Keratinocyte (primary cell): ENCODE measurements at regions not wholly inside any gene's neighbourhood (a gene's known extent, or its start where the extent isn't known, plus 50 kb on each side); places are given as distances from the start of the nearest gene placed in this dataset.

Experiments
- DNase-seq: peaks from one replicate; pipeline ENCODE4 v3.0.0-alpha.2; 2011; ENCODE audit warnings: low read depth, missing footprints, low spot score
- FAIRE-seq: peaks from 2 replicates; lab custom pipeline; 2011; peaks lifted over from hg19 to GRCh38; lab: Jason Lieb, UNC
- H2AFZ ChIP-seq: 2 replicates; pipeline ENCODE4 v1.6.0; 2012; ENCODE audit warnings: low read length, control low read depth, inconsistent platforms; ENCODE audit not compliant: control insufficient read depth
- H3K27ac ChIP-seq: 2 replicates; pipeline ENCODE4 v1.5.1; 2011; ENCODE audit warnings: low read length; ENCODE audit not compliant: control insufficient read depth, insufficient read depth
- H3K27me3 ChIP-seq: 3 replicates; pipeline ENCODE4 v1.6.0; 2011; ENCODE audit warnings: low read length; ENCODE audit not compliant: control insufficient read depth, insufficient read depth; ENCODE audit errors: extremely low read depth
- H3K36me3 ChIP-seq, 2 experiments: 2 replicates in 1 of 2; 3 replicates in 1 of 2; pipeline ENCODE4 v1.5.1; 2011; ENCODE audit warnings: low read length in 2 of 2, mild to moderate bottlenecking in 1 of 2; ENCODE audit not compliant: control insufficient read depth in 2 of 2, insufficient read depth in 2 of 2; ENCODE audit errors: extremely low read depth in 1 of 2
- H3K4me1 ChIP-seq: 3 replicates; pipeline ENCODE4 v1.5.1; 2011; ENCODE audit warnings: low read length; ENCODE audit not compliant: control insufficient read depth, insufficient read depth; ENCODE audit errors: extremely low read depth
- H3K4me2 ChIP-seq: 3 replicates; pipeline ENCODE4 v1.6.0; 2011; ENCODE audit warnings: low read depth, low read length; ENCODE audit not compliant: control insufficient read depth, insufficient read depth; ENCODE audit errors: extremely low read depth
- H3K4me3 ChIP-seq, 3 experiments: fragments of 200-600 bp in 1 of 3; sonication (generic) in 1 of 3; 2 replicates in 2 of 3; 3 replicates in 1 of 3; pipeline ENCODE4 v1.5.1; 2011 to 2016; ENCODE audit warnings: low read length in 3 of 3, mild to moderate bottlenecking in 3 of 3, control low read depth in 2 of 3, inconsistent platforms in 1 of 3, low read depth in 1 of 3, mixed read lengths in 1 of 3, mixed run types in 1 of 3, moderate library complexity in 1 of 3; ENCODE audit not compliant: control insufficient read depth in 2 of 3, insufficient read depth in 2 of 3; ENCODE audit errors: extremely low read depth in 1 of 3
- H3K79me2 ChIP-seq: 2 replicates; pipeline ENCODE4 v1.6.0; 2012; ENCODE audit warnings: low read length; ENCODE audit not compliant: control insufficient read depth, insufficient read depth
- H3K9ac ChIP-seq: 3 replicates; pipeline ENCODE4 v1.6.0; 2011; ENCODE audit warnings: low read length; ENCODE audit not compliant: control insufficient read depth, insufficient read depth; ENCODE audit errors: extremely low read depth
- H3K9me1 ChIP-seq: 3 replicates; pipeline ENCODE4 v1.6.0; 2011; ENCODE audit warnings: low read length; ENCODE audit not compliant: control insufficient read depth, insufficient read depth; ENCODE audit errors: extremely low read depth
- H3K9me3 ChIP-seq: 2 replicates; pipeline ENCODE4 v1.5.1; 2012; ENCODE audit warnings: low read depth, low read length; ENCODE audit not compliant: control insufficient read depth
- H4K20me1 ChIP-seq: 3 replicates; pipeline ENCODE4 v1.6.0; 2011; ENCODE audit warnings: low read length; ENCODE audit not compliant: control insufficient read depth, insufficient read depth; ENCODE audit errors: extremely low read depth
- CTCF ChIP-seq, 3 experiments: IDR thresholded peaks in 1 of 3; conservative IDR thresholded peaks in 1 of 3; optimal IDR thresholded peaks in 1 of 3; 2 replicates in 2 of 3; 3 replicates in 1 of 3; pipeline versions ENCODE3 to v1.5.1; 2011; ENCODE audit warnings: low read length in 3 of 3, mild to moderate bottlenecking in 3 of 3, moderate library complexity in 2 of 3, control low read depth in 1 of 3, inconsistent platforms in 1 of 3; ENCODE audit not compliant: insufficient read depth in 2 of 3; ENCODE audit errors: extremely low read depth in 1 of 3
- EZH2 ChIP-seq: IDR thresholded peaks from one replicate; pipeline ENCODE4 v1.6.1; 2012; ENCODE audit warnings: inconsistent platforms, mild to moderate bottlenecking, low read length, moderate library complexity
- dilution Hi-C: fragments of 300-500 bp; cut with MboI; formaldehyde crosslinking; loops from one replicate; pipeline ENCODE4 v1.7.0; 2020; ENCODE audit warnings: low sequenced_read_pairs; ENCODE audit not compliant: extremely low pct_ligation_motif_present

GRCh38 chr14:97210202-97210601 lies 413.0 kb downstream of the VRK1 start:
- Histone ChIP-seq H3K36me3 (no peaks in the 10 kb centered on the region), H2AFZ (no peak overlapping the region), H3K9me1 (no peaks in the 10 kb centered on the region), H3K4me3 (no peak overlapping the region), H4K20me1 (no peaks in the 10 kb centered on the region), H3K9ac (no peak overlapping the region), H3K4me2 (no peak overlapping the region), H3K4me1 (no peaks in the 10 kb centered on the region), H3K9me3 (no peaks in the 10 kb centered on the region), H3K79me2 (no peaks in the 10 kb centered on the region), H3K27ac (no peak overlapping the region), H3K27me3 (peaks cover 27% of the 10 kb centered on the region)
- dilution Hi-C loops, result no loop called here
- DNase-seq (no peak), FAIRE-seq (no peak)
- TF ChIP-seq EZH2, result no peak

- Histone ChIP-seq H3K27ac (no peak overlapping the region), H4K20me1 (no peaks in the 10 kb centered on the region), H3K79me2 (no peaks in the 10 kb centered on the region), H3K9ac (no peak overlapping the region), H3K27me3 (peaks cover 35% of the 10 kb centered on the region), H2AFZ (no peak overlapping the region), H3K4me3 (no peak overlapping the region), H3K9me3 (no peaks in the 10 kb centered on the region), H3K4me2 (no peak overlapping the region), H3K4me1 (no peaks in the 10 kb centered on the region), H3K9me1 (no peaks in the 10 kb centered on the region), H3K36me3 (no peaks in the 10 kb centered on the region)
- DNase-seq (no peak), FAIRE-seq (no peak)
- dilution Hi-C loops, result no loop called here
- no peak for TF ChIP-seq CTCF (optimal IDR thresholded peaks at IDR 0.05 in 1 of 3, IDR thresholded peaks at IDR 0.05 in 1 of 3, conservative IDR thresholded peaks at IDR 0.05 in 1 of 3; ENCODE audit: extremely low read depth in 1 of 3, insufficient read depth in 2 of 3, low read length in 3 of 3)
- no peak for TF ChIP-seq EZH2
These were observed 415.2 kb downstream of the VRK1 start for GRCh38 chr14:97212399-97212798.

DNA sequence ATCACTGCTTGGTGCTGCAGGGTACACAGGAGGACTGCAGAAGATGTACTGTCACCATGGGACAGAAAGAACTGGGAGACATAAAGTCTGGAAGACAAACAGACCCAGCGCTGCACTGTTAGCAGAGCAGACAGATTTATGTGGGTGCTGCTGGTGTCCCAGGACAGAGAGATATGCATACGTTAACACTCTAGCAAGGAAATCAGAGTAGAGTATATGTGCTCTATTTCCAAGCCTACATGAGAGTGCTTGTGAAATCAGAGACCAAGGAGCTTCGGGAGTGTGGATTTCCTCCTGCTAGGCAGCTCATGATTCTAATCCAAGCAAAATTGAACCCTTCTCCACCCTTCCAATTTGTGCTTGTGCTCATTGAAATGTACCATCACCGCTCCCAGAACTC lies 416.5 kb downstream of the VRK1 start:
- no peaks in the 10 kb centered on the region for H3K79me2 ChIP-seq
- no peak for FAIRE-seq
- H3K9me3 ChIP-seq, result no peaks in the 10 kb centered on the region
- no peak overlapping the region for H2AFZ ChIP-seq
- H3K27ac ChIP-seq, result no peak overlapping the region
- H3K4me3 ChIP-seq, result no peak overlapping the region
- no peaks in the 10 kb centered on the region for H3K4me1 ChIP-seq
- H4K20me1 ChIP-seq, result no peaks in the 10 kb centered on the region
- H3K27me3 ChIP-seq, result peaks cover 48% of the 10 kb centered on the region
- H3K9me1 ChIP-seq, result no peaks in the 10 kb centered on the region
- no peaks in the 10 kb centered on the region for H3K36me3 ChIP-seq
- H3K4me2 ChIP-seq, result no peak overlapping the region
- no peak for TF ChIP-seq EZH2
- dilution Hi-C loops, result no loop called here
- H3K9ac ChIP-seq, result no peak overlapping the region
- no peak for DNase-seq
